ENCODE measurements at regions not wholly inside any gene's neighbourhood (a gene's known extent, or its start where the extent isn't known, plus 50 kb on each side); places are given as distances from the start of the nearest gene placed in this dataset.

DNA sequence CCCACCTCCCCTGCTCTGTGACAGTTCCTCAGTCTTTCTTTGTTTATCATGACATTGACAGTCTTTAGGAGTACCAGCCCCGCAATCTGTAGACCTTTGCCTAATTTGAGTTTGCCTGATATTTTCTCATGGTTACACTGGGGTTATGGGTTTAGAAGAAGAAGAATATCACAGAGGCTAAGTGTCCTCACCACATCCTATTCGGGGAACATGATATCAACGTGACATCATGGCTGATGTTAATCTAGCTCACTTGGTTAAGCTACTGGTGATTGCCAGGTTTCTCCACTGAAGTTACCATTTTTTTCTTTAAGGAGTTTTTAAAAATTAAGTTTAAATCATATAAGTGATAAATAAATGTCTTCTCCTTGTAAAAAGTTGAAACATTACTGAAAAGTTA, 127.5 kb downstream of the CEP57L1 start:
- TF ChIP-seq POLR2AphosphoS5 (IDR thresholded peaks at IDR 0.05; ENCODE audit: insufficient read depth, low read depth, low read length), result no peak
- no peak for TF ChIP-seq FOS (IDR thresholded peaks at IDR 0.05; ENCODE audit: borderline replicate concordance, insufficient read depth, low read length)
- TF ChIP-seq JUN (IDR thresholded peaks at IDR 0.05; ENCODE audit: borderline replicate concordance, insufficient read depth, insufficient read length, low read depth), result no peak
- no peak for TF ChIP-seq EZH2 (IDR thresholded peaks at IDR 0.05; ENCODE audit: borderline replicate concordance, low read depth, low read length, severe bottlenecking)
- TF ChIP-seq GATA2 (IDR thresholded peaks at IDR 0.05; ENCODE audit: insufficient read depth, insufficient read length, low read depth, low read length), result no peak
- TF ChIP-seq, protein P1, sequence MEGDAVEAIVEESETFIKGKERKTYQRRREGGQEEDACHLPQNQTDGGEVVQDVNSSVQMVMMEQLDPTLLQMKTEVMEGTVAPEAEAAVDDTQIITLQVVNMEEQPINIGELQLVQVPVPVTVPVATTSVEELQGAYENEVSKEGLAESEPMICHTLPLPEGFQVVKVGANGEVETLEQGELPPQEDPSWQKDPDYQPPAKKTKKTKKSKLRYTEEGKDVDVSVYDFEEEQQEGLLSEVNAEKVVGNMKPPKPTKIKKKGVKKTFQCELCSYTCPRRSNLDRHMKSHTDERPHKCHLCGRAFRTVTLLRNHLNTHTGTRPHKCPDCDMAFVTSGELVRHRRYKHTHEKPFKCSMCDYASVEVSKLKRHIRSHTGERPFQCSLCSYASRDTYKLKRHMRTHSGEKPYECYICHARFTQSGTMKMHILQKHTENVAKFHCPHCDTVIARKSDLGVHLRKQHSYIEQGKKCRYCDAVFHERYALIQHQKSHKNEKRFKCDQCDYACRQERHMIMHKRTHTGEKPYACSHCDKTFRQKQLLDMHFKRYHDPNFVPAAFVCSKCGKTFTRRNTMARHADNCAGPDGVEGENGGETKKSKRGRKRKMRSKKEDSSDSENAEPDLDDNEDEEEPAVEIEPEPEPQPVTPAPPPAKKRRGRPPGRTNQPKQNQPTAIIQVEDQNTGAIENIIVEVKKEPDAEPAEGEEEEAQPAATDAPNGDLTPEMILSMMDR (IDR thresholded peaks at IDR 0.05; ENCODE audit: extremely low read depth in 1 of 2, insufficient read depth in 1 of 2, low read depth in 1 of 2, low read length in 2 of 2), result no peak
- TF ChIP-seq POLR2A (IDR thresholded peaks at IDR 0.05; ENCODE audit: low read depth, low read length), result no peak
- TF ChIP-seq, protein P2, sequence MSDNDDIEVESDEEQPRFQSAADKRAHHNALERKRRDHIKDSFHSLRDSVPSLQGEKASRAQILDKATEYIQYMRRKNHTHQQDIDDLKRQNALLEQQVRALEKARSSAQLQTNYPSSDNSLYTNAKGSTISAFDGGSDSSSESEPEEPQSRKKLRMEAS (IDR thresholded peaks at IDR 0.05; ENCODE audit: insufficient read depth, insufficient read length), result no peak
- no peak for TF ChIP-seq MYC (IDR thresholded peaks at IDR 0.05; ENCODE audit: low read depth, low read length)
- CTCF ChIA-PET, result no interaction called here
- intact Hi-C loops (cut with micrococcal nuclease), result no loop called here

More for the DNA sequence above, 127.5 kb downstream of the CEP57L1 start:
- Histone ChIP-seq H3K9me1 (replicated peaks; ENCODE audit: control insufficient read depth, extremely low read depth, insufficient read depth, low read length) (no peaks in the 10 kb centered on the region), H3K4me2 (ENCODE audit: insufficient read depth, low read length) (no peak overlapping the region), H3K79me2 (ENCODE audit: control insufficient read depth, insufficient read depth, low read length) (no peaks in the 10 kb centered on the region), H3K9me3 (replicated peaks; ENCODE audit: control insufficient read depth, insufficient read depth, low read length) (no peaks in the 10 kb centered on the region), H2AFZ (ENCODE audit: low read depth, low read length) (no peak overlapping the region), H4K20me1 (replicated peaks; ENCODE audit: control insufficient read depth, extremely low read depth, insufficient read depth, low read length) (no peaks in the 10 kb centered on the region), H3K27ac (ENCODE audit: insufficient read depth, low read depth, low read length) (no peak overlapping the region), H3K36me3 (ENCODE audit: control insufficient read depth in 2 of 2, extremely low read depth in 1 of 2, insufficient read depth in 2 of 2, low read length in 2 of 2) (no peaks in the 10 kb centered on the region), H3K4me3 (replicated peaks in 1 of 3; ENCODE audit: insufficient read depth in 1 of 3, low read depth in 1 of 3, low read length in 3 of 3) (no peak overlapping the region), H3K4me1 (ENCODE audit: control insufficient read depth, extremely low read depth, insufficient read depth, low read length) (no peaks in the 10 kb centered on the region), H3K9ac (replicated peaks; ENCODE audit: extremely low read depth, insufficient read depth, low read length) (no peak overlapping the region), H3K27me3 (ENCODE audit: control insufficient read depth in 2 of 2, insufficient read depth in 2 of 2, low read length in 2 of 2) (peaks cover 7 to 8% of the 10 kb centered on the region in 2 experiments)
- POLR2A ChIA-PET, result no interaction called here
- BruUV-seq (replicated peaks), result no TSS peak
- dilution Hi-C loops (cut with MboI; ENCODE audit: extremely low pct_ligation_motif_present, low sequenced_read_pairs), result no loop called here
- DNase-seq (ENCODE audit: low read depth, low spot score) (no peak), FAIRE-seq (no peak)
